ENCODE measurements at regions not wholly inside any gene's neighbourhood (a gene's known extent, or its start where the extent isn't known, plus 50 kb on each side); places are given as distances from the start of the nearest gene placed in this dataset.

GRCh38 chr11:81089242-81089641 lies 1644.4 kb downstream of the FAM181B start:
- DNase-seq: no peak

- no peak for DNase-seq
These were observed 1639.6 kb upstream of the TENM4 start for GRCh38 chr11:81080476-81080875.

- no peak for DNase-seq
These were observed 1631.4 kb upstream of the TENM4 start for GRCh38 chr11:81072273-81072672.

GRCh38 chr11:81071606-81072005 lies 1630.8 kb upstream of the TENM4 start:
- DNase-seq: no peak

- no peak for DNase-seq
These were observed 1630.1 kb upstream of the TENM4 start for GRCh38 chr11:81070948-81071347.

- DNase-seq: no peak
These were observed 1618.5 kb upstream of the TENM4 start for GRCh38 chr11:81059356-81059755.

- DNase-seq: no peak
These were observed 1611.7 kb upstream of the TENM4 start for GRCh38 chr11:81052344-81053158.

- DNase-seq: no peak
These were observed 1599.2 kb upstream of the TENM4 start for GRCh38 chr11:81039916-81040524.

GRCh38 chr11:81036168-81036870 lies 1595.5 kb upstream of the TENM4 start:
- DNase-seq: no peak

GRCh38 chr11:81033779-81034540 lies 1593.1 kb upstream of the TENM4 start:
- DNase-seq: no peak

- DNase-seq: no peak
These were observed 1592.1 kb upstream of the TENM4 start for GRCh38 chr11:81032906-81033305.

- no peak for DNase-seq
These were observed 1589.4 kb upstream of the TENM4 start for GRCh38 chr11:81030186-81030585.

- no peak for DNase-seq
These were observed 1585.2 kb upstream of the TENM4 start for GRCh38 chr11:81026032-81026431.

- DNase-seq: no peak
These were observed 1581.2 kb upstream of the TENM4 start for GRCh38 chr11:81022057-81022456.

- DNase-seq: no peak
These were observed 1569.8 kb upstream of the TENM4 start for GRCh38 chr11:81010631-81011030.

- DNase-seq: no peak
These were observed 1566.2 kb upstream of the TENM4 start for GRCh38 chr11:81007046-81007445.

GRCh38 chr11:81005595-81005994 lies 1564.8 kb upstream of the TENM4 start:
- DNase-seq: no peak

GRCh38 chr11:81004576-81004975 lies 1563.7 kb upstream of the TENM4 start:
- DNase-seq: no peak

- DNase-seq: no peak
These were observed 1561.5 kb upstream of the TENM4 start for GRCh38 chr11:81002374-81002773.

- DNase-seq: no peak
These were observed 1559.9 kb upstream of the TENM4 start for GRCh38 chr11:81000735-81001134.

GRCh38 chr11:81000334-81000733 lies 1559.5 kb upstream of the TENM4 start:
- DNase-seq: no peak

GRCh38 chr11:80995523-80995922 lies 1554.7 kb upstream of the TENM4 start:
- DNase-seq: no peak

GRCh38 chr11:80993536-80993935 lies 1552.7 kb upstream of the TENM4 start:
- no peak for DNase-seq

All from stimulated activated CD4-positive, alpha-beta T cell treated with anti-CD3 and anti-CD28 coated beads, Interleukin-4, amount 100 ng/mL, for 24 hours (primary cell).